A673 (cell line): ENCODE measurements at regions not wholly inside any gene's neighbourhood (a gene's known extent, or its start where the extent isn't known, plus 50 kb on each side); places are given as distances from the start of the nearest gene placed in this dataset.

Experiments used
- EZH2 ChIP-seq: fragments of 200-600 bp; sonication (generic); IDR thresholded peaks from 2 replicates; pipeline ENCODE4 v1.6.1; 2017; ENCODE audit warnings: borderline replicate concordance, low read depth, mild to moderate bottlenecking, mixed read lengths, antibody characterized with exemption, low read length; ENCODE audit not compliant: poor library complexity, severe bottlenecking
- TF ChIP-seq, protein P1 (sequence below): fragments of 300-800, 200-600 bp; sonication (generic); conservative IDR thresholded peaks from 2 replicates; pipeline ENCODE4 v1.5.1; 2017; ENCODE audit warnings: low read depth, mild to moderate bottlenecking, antibody characterized with exemption, low read length, moderate library complexity, mixed read lengths

GRCh38 chr20:29876911-29877285 lies 1380.6 kb upstream of the DEFB115 start:
- TF ChIP-seq, protein P1, sequence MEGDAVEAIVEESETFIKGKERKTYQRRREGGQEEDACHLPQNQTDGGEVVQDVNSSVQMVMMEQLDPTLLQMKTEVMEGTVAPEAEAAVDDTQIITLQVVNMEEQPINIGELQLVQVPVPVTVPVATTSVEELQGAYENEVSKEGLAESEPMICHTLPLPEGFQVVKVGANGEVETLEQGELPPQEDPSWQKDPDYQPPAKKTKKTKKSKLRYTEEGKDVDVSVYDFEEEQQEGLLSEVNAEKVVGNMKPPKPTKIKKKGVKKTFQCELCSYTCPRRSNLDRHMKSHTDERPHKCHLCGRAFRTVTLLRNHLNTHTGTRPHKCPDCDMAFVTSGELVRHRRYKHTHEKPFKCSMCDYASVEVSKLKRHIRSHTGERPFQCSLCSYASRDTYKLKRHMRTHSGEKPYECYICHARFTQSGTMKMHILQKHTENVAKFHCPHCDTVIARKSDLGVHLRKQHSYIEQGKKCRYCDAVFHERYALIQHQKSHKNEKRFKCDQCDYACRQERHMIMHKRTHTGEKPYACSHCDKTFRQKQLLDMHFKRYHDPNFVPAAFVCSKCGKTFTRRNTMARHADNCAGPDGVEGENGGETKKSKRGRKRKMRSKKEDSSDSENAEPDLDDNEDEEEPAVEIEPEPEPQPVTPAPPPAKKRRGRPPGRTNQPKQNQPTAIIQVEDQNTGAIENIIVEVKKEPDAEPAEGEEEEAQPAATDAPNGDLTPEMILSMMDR: no peak
- no peak for TF ChIP-seq EZH2
